Lung (tissue), 11 donors: ENCODE measurements at regions not wholly inside any gene's neighbourhood (a gene's known extent, or its start where the extent isn't known, plus 50 kb on each side); places are given as distances from the start of the nearest gene placed in this dataset.

Source experiments
- ATAC-seq: fragments of 200-7000 bp; cut with Tn5 transposase; one replicate; pipeline ENCODE4 v1.9.1; 2020; ENCODE audit warnings: moderate number of reproducible peaks; ENCODE audit not compliant: insufficient read depth, low FRiP score
- DNase-seq, 3 donors: peaks; one replicate each; pipeline ENCODE4 v3.0.0-alpha.2; 2013 to 2017
- H3K27ac ChIP-seq, 2 donors: one replicate each; pipeline ENCODE4 v1.5.1; 2013; ENCODE audit warnings: mild to moderate bottlenecking in 2 of 2, moderate library complexity in 2 of 2, control low read depth in 1 of 2, inconsistent platforms in 1 of 2, low read depth in 1 of 2, low read length in 1 of 2
- H3K27me3 ChIP-seq, 3 donors: one replicate each; pipeline ENCODE4 v1.5.1; 2013; ENCODE audit warnings: low read length in 2 of 3; ENCODE audit not compliant: control insufficient read depth in 3 of 3, insufficient read depth in 3 of 3
- H3K36me3 ChIP-seq, 4 donors: one replicate each; pipeline ENCODE4 v1.5.1; 2013; ENCODE audit warnings: low read length in 4 of 4, mild to moderate bottlenecking in 1 of 4, moderate library complexity in 1 of 4; ENCODE audit not compliant: control insufficient read depth in 4 of 4, insufficient read depth in 4 of 4
- H3K4me1 ChIP-seq, 5 donors: one replicate each; pipeline ENCODE4 v1.5.1; 2013; ENCODE audit warnings: low read length in 5 of 5, mild to moderate bottlenecking in 2 of 5, moderate library complexity in 1 of 5; ENCODE audit not compliant: control insufficient read depth in 5 of 5, insufficient read depth in 5 of 5
- H3K4me3 ChIP-seq: one replicate; pipeline ENCODE4 v1.5.1; 2013; ENCODE audit warnings: mild to moderate bottlenecking, control low read depth, moderate library complexity
- H3K9ac ChIP-seq, 2 donors: one replicate each; pipeline ENCODE4 v1.5.1; 2013; ENCODE audit warnings: low read length in 2 of 2, control low read depth in 1 of 2; ENCODE audit not compliant: insufficient read depth in 1 of 2
- H3K9me3 ChIP-seq, 4 donors: one replicate each; pipeline ENCODE4 v1.5.1; 2013; ENCODE audit warnings: low read length in 3 of 4, mild to moderate bottlenecking in 1 of 4, moderate library complexity in 1 of 4; ENCODE audit not compliant: control insufficient read depth in 4 of 4, insufficient read depth in 3 of 4
- WGBS, 2 donors: extraction: QIAGEN DNeasy Blood & Tissue Kit; methylation state at CpG; one replicate each; pipeline ENCODE4 v1.1.7; 2013; 5-methylcytosine and 5-hydroxymethylcytosine counted together
- TF ChIP-seq, protein P1 (sequence below): IDR thresholded peaks from 2 replicates; pipeline ENCODE4 v1.5.1; 2012; ENCODE audit warnings: mild to moderate bottlenecking; ENCODE audit errors: control extremely low read depth, extremely low read depth
- donor health status: control.
- donor health status: control.
- donor health status: Bipolar disorder and iron deficiency.
- donor health status: healthy.
- donor health status: DM: yes; HTN: yes; CAD: no.

GRCh38 chr1:234729561-234730474, 119.8 kb upstream of the IRF2BP2 start:
- Histone ChIP-seq H3K4me3 (no peak overlapping the region), H3K9ac (no peak overlapping the region), H3K27ac (no peak overlapping the region), H3K27me3 (no peaks in the 10 kb centered on the region), H3K36me3 (no peaks in the 10 kb centered on the region), H3K9me3 (no peaks in the 10 kb centered on the region), H3K4me1 (peaks cover 17 to 32% (median 29%) of the 10 kb centered on the region in 5 donors)
- TF ChIP-seq, protein P1, sequence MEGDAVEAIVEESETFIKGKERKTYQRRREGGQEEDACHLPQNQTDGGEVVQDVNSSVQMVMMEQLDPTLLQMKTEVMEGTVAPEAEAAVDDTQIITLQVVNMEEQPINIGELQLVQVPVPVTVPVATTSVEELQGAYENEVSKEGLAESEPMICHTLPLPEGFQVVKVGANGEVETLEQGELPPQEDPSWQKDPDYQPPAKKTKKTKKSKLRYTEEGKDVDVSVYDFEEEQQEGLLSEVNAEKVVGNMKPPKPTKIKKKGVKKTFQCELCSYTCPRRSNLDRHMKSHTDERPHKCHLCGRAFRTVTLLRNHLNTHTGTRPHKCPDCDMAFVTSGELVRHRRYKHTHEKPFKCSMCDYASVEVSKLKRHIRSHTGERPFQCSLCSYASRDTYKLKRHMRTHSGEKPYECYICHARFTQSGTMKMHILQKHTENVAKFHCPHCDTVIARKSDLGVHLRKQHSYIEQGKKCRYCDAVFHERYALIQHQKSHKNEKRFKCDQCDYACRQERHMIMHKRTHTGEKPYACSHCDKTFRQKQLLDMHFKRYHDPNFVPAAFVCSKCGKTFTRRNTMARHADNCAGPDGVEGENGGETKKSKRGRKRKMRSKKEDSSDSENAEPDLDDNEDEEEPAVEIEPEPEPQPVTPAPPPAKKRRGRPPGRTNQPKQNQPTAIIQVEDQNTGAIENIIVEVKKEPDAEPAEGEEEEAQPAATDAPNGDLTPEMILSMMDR: no peak
- ATAC-seq (no peak), DNase-seq (no peak)
- WGBS, 2 donors: 89 to 90% methylated on average over 18 of the region's 18 CpGs

DNA sequence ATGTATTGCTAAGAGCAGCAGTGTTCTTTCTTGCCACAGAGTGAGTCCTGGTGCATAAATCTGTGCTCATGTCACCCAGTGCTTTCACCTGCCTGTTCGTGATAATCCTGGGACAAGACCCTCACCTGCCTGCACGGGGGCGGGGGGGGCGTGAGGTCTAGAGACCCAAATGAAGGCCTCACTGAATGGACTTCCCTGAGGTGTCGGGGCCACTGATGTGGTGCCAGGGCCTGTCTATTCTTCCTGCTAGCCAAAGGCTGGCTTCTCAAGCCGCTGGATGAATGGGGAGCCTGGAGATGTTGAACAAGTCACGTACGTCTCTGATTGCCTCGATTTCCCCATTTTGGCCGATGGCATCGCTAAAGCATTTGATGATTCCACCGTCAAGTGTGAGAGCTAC, 118.8 kb upstream of the IRF2BP2 start:
- 93 to 95% methylated on average over 12 of the region's 12 CpGs for WGBS, 2 donors
- no peaks in the 10 kb centered on the region for H3K27me3 ChIP-seq
- H3K9ac ChIP-seq: no peak overlapping the region
- H3K4me1 ChIP-seq: peaks cover 18 to 38% (median 31%) of the 10 kb centered on the region in 5 donors
- no peaks in the 10 kb centered on the region for H3K9me3 ChIP-seq
- DNase-seq: no peak
- H3K36me3 ChIP-seq: no peaks in the 10 kb centered on the region
- peak overlapping the region in 1 of 2 donors; percentile 18 for H3K27ac ChIP-seq
- TF ChIP-seq, protein P1: no peak
- no peak for ATAC-seq
- no peak overlapping the region for H3K4me3 ChIP-seq

DNA sequence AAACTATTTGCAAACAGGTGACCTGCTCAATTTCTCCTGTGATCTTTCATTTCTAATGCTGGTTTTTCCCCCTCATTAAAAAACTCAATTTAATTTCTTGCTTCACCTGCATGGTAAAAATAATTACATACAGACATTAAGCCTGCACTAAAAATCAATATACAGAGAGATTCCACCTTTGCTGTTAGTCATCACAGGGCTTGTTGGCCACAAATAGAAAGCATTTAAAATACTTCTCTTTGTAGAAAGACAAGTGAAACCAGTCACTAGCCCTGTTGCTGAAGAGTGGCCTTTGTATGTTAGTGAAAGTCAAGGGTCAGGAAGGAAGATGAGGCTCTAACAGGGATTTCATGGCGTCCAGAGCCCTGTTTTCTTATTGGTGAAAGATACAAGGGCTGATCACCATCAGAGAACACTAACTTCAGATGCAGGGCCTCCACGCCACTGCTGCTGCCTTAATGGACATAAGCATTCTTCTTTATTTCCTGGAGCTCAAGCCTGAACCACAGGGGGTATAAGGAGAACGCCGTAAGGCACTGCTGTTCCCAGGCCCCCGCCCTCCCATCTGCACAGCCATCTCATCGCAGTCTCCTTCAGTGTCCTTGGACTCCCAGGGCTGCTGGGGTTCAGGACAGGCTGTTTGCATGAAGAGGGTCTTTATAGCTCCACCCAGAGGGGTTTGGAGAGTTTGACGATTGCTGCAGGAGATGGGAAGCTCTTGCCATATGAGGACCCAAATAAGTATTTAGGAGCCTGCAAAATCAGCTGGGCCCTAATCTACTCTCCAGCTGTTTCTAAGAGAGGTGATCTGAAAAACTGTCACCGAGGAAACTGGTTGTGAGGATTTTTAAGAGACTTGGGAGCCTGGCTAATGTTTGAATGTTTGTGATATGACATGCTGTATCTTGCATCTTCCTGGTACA, 117.3 kb upstream of the IRF2BP2 start:
- DNase-seq: peak in 2 of 3 donors; percentile 52 to 61
- Histone ChIP-seq H3K9me3 (no peaks in the 10 kb centered on the region), H3K4me1 (peaks cover 27 to 52% (median 45%) of the 10 kb centered on the region in 5 donors), H3K27ac (peak overlapping the region; percentile 74 to 75), H3K9ac (peak overlapping the region in 1 of 2 donors; percentile 51), H3K27me3 (no peaks in the 10 kb centered on the region), H3K4me3 (no peak overlapping the region), H3K36me3 (no peaks in the 10 kb centered on the region)
- WGBS, 2 donors: 60 to 70% methylated on average over 8 of the region's 8 CpGs
- TF ChIP-seq, protein P1: no peak
- ATAC-seq: no peak
